Limb (tissue), 2 donors: ENCODE measurements at regions not wholly inside any gene's neighbourhood (a gene's known extent, or its start where the extent isn't known, plus 50 kb on each side); places are given as distances from the start of the nearest gene placed in this dataset.

ENCODE experiments used
- DNase-seq, 2 donors: peaks; one replicate each; pipeline ENCODE4 v3.0.0-alpha.2; 2016; ENCODE audit errors: extremely low spot score in 2 of 2

- DNase-seq = peak in 1 of 2 donors; percentile 32
Measured at GRCh38 chr11:11789735-11790369, 51.9 kb upstream of the USP47 start.

DNA sequence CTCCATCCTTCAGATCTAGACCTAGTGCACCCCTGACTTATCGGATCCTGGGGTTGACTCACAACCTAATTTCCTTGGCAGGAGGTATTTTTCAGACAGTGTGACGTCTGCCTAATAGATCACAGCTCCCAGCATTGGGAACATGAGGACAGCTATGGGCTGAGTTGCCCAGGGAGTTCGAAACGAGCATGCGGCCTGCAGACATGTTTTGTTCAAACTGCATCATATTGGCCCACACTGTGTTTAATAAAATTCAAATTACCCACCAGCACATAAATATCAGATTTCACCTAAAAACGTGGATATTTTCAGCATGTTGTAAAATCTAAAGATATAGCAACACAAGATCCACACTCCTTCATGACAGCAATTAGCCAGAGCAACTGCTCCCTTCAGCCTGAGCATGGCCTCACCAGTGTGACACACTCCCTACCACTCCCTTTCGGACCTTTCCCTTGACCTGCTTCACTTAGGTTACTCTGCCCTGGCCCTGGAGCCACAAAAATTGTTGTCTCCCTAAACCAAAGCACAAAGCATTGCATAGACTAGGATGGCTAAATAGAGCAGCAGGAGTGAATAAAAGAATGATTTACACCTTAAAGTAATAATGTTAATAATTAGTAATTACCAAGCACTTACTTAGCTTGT is 53.6 kb upstream of the USP47 start:
- DNase-seq = no peak

GRCh38 chr11:11787305-11788062 is 54.3 kb upstream of the USP47 start:
- peak; percentile 86 for DNase-seq

DNA sequence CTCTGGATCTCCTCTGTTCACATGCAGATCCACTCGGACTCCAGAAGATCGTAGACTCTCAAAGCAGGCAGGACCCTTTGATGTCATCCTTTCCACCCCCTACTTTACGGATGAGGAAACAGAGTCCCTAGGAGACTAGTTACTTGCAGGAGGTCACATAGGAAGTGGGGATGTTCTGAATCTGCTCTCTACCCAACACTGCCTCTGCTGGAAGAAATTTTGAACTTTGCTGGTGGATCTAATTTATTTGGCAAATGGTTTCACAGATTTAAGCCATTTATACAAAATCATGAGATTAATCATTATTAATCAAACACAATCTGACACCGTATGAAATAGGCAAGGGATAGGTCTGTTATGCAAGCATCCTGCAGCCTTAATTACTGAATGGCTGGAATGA is 55.0 kb upstream of the USP47 start:
- DNase-seq = no peak

DNA sequence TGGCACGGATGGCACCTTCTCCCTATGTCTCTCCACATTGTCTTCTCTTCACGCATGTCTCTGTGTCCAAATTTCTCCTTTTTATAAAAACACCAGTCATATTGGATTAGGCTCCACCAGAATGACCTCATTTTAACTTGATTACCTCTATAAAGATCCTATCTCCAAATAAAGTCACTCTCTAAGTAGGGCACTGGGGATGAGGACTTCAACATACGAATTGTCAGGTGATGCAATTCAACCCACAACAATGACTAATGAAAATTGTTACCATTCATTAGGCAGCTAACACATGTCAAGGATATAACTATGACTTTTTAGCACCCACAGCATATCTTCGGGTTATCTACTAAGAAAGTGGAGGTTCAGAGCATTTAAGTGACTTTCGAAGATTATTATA is 55.5 kb upstream of the USP47 start:
- no peak for DNase-seq

DNA sequence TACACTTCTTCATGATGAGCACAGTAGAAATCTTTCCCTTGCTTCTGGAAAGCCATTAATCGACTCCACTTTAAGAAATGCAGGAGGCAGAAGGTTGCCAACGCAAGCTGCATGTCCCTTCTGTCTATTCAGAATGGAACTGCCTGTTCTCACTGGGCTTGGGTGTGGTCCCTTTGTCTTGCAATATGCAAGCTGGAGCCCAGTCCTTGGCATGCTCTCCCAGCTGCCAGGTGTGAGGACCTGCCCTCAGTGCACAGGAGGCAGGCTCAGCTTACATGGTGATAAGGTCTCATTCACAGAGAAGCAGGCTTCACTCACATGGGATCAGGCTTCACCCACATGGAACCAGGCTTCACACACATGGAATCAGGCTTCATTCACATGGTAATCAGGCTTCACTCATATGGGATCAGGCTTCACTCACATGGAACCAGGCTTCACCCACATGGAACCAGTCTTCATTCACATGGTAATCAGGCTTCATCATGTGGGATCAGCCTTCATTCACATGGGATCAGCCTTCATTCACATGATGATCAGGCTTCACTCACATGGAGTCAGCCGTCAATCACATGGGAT is 59.2 kb upstream of the USP47 start:
- DNase-seq = no peak

GRCh38 chr11:11780858-11781257 is 60.9 kb upstream of the USP47 start:
- no peak for DNase-seq

- DNase-seq = no peak
Measured at GRCh38 chr11:11779975-11780374, 61.8 kb upstream of the USP47 start.

GRCh38 chr11:11777897-11778296 is 63.9 kb upstream of the USP47 start:
- DNase-seq = no peak

- DNase-seq = no peak
Measured at GRCh38 chr11:11776714-11777113, 65.1 kb upstream of the USP47 start.

- DNase-seq = no peak
Measured at GRCh38 chr11:11774928-11775327, 66.8 kb upstream of the USP47 start.

DNA sequence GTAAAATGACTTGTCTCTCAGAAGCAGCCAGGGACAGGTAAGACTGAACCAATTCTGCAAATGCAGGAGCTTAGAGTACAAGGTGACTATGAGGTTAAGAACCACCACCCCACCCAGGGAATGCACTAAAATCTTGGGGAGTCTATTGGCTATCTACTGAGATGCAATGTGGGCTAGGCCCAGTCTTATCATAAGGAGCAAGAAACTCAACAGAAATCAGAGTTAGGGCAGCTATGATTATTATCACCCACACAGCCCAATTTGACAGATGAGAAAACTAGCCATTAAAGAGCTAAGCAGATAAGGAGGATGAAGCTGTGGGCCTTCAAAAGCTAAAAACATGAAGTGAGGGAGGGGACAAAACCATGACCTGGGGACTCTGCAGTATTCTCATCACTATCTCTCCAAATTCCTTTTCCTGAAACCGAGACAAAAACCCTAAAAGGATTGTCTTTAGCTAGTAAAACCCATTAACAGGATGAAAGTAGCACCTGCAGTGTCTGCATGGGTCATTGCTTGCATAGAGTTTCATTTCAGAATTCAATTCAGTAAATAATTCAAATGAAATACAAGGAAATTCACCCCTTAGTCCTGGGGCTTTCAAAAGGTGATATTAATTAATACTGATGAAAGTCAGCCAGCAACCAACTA is 68.8 kb upstream of the USP47 start:
- no peak for DNase-seq

- no peak for DNase-seq
Measured at GRCh38 chr11:11770921-11771486, 70.8 kb upstream of the USP47 start.

DNA sequence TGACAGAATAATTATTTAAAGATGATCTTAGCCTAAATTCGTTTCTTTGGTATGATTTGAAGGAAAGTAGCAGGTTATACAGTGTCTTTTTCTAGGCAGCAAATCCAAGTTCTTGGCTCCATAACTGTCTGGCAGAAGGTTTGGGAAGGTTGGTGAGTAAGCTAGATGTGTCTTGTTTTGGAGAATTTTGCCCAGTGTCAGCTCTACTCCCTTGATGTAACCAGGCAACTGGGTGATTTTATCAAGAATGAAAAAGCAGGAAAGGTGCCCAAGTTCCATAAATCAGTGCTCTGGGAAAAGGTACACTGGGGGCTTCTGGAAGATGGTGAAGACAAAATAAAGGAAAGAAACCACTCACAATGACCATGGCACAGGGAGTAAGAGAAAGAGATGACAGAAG is 71.5 kb upstream of the USP47 start:
- DNase-seq = no peak

DNA sequence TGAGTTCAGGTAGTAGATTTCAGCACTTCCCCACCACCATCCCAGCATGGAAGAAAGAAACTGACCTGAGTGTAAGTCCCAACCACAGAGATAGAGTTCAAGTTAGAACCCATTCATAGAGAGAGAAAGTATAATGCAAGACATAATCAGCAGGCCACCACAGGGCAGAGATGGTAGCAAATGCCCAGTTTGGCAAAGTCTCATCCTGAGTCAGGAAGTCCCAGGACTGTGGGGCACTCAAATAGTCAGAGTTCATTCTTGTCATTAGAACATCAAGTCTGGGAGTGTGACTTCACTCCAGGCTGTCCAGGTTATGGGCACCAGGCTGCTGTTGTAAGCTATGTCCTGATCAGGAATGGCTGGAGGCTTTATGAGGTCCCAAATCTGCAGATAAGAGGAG is 72.0 kb upstream of the USP47 start:
- no peak for DNase-seq

DNA sequence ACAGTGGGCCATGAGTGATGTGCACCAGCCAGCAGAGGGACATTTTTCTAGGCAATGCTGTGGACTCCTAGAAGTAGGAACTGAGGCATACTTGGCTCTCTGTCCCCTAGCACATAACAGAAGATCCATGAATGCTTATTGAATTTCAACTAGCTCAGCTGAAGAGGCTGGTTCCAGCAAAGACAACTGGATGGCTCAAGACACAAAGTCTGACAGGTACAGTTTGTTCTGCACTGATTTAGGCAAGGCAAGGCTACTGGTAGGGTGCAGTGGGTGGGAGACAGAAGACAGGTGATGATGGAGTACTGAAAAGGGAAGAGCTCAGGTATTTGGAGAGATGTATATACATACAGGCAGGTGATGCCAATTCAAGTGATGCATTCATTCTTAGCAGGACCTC is 72.4 kb upstream of the USP47 start:
- no peak for DNase-seq

DNA sequence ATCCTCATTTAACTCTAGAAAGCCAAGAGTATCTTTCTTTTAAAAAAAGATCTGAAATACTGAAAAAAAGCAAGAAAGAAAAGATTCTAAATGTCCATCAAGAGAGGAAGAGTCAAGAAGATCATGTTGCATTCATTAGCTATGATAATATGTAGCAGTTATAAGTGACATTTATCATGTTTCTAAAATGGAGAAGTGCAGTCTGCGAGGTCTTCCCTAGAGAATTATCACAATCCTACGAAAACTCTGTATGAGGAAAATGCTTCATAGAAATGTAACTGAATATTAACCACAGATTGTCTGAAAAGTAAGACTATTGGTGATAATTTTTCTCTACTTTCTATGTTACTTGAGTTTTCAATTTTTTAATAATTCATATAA is 77.4 kb upstream of the USP47 start:
- DNase-seq = no peak

DNA sequence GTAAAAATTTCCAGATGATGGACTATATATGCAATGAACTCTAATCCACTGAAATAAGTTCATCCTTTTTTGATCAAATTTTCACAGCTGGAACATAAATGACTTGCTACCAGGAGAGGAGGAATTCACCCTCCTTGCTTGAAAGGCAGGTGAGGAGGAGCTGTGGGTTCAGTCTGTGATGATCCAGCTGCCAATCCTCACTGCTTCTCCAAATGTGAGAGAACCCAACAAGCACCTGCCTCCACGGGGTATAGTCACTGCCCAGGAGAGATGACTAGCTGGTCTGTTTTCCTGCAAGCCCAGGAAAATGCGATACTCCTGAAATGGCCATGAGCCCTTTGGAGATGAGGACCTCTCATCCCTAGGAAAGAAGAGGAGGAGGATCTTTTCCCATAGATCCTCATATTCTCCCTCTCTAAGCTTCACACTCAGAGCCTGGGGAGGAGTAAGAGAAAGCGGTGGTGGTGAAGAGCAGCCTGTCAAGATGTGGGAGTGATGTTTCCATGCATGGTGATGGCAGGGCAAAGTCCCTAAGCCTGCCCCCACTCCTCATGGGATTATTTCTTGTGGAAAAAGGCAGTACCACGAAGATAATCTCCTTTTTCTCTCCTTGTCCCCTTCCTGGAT is 77.9 kb upstream of the USP47 start:
- DNase-seq = no peak

- no peak for DNase-seq
Measured at GRCh38 chr11:11760838-11761237, 80.9 kb upstream of the USP47 start.

GRCh38 chr11:11758603-11759196 is 83.1 kb upstream of the USP47 start:
- DNase-seq = no peak

DNA sequence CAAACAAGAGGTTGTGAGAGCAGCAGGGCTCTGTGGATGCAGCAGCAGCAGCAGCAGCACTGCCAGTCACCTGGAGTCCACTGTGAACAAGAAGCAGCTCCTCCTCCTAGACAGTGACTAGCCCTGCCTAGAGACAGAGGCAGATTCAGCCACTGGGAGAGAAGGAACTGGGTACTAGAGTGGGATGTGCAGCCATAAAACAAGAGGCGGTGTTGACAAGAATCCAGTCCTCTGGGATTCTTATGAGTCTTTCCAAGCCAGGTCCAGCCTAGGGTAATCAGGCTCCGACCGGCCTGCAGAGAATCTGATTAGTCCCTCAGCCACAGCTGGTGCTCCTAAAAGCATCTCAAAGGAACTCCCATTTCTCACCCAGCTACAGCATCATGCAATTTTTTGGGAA is 83.9 kb upstream of the USP47 start:
- DNase-seq = no peak
